NCI-H1417 treated with DMSO at 0.1 percent for 48 hours (cell line): ENCODE measurements at regions not wholly inside any gene's neighbourhood (a gene's known extent, or its start where the extent isn't known, plus 50 kb on each side); places are given as distances from the start of the nearest gene placed in this dataset.
"Not testable (repeated sequence)": the region's sequence is repeated elsewhere in the genome, so short reads cannot be mapped to it uniquely, and the experiment has no call there.

Experiments used
- DNase-seq: peaks from one replicate; lab custom pipeline; 2025; lab: John Stamatoyannopoulos, UW

- no peak for DNase-seq
Measured at GRCh38 chr1:244322791-244323521, 128.8 kb downstream of the ADSS2 start.

GRCh38 chr1:244324176-244324883 is 127.4 kb downstream of the ADSS2 start:
- DNase-seq, result no peak

GRCh38 chr1:244325056-244325758 is 126.5 kb downstream of the ADSS2 start:
- no peak for DNase-seq

GRCh38 chr1:244326757-244327156 is 125.0 kb downstream of the ADSS2 start:
- DNase-seq, result peak; percentile 36

GRCh38 chr1:244327533-244327932 is 124.2 kb downstream of the ADSS2 start:
- no peak for DNase-seq

- DNase-seq, result no peak
Measured at GRCh38 chr1:244328476-244328875, 123.2 kb downstream of the ADSS2 start.

GRCh38 chr1:244329591-244330317 is 122.0 kb downstream of the ADSS2 start:
- no peak for DNase-seq

- no peak for DNase-seq
Measured at GRCh38 chr1:244330318-244330625, 121.4 kb downstream of the ADSS2 start.

GRCh38 chr1:244332761-244333160 is 118.9 kb downstream of the ADSS2 start:
- DNase-seq, result not testable (repeated sequence)

- not testable (repeated sequence) for DNase-seq
Measured at GRCh38 chr1:244334315-244334714, 117.4 kb downstream of the ADSS2 start.

GRCh38 chr1:244334842-244335241 is 116.9 kb downstream of the ADSS2 start:
- DNase-seq, result not testable (repeated sequence)

- no peak for DNase-seq
Measured at GRCh38 chr1:244335456-244335855, 116.3 kb downstream of the ADSS2 start.

GRCh38 chr1:244336232-244336899 is 115.3 kb downstream of the ADSS2 start:
- no peak for DNase-seq

GRCh38 chr1:244337839-244338238 is 113.9 kb downstream of the ADSS2 start:
- no peak for DNase-seq

GRCh38 chr1:244339073-244339692 is 112.5 kb downstream of the ADSS2 start:
- no peak for DNase-seq

- no peak for DNase-seq
Measured at GRCh38 chr1:244339776-244340175, 111.9 kb downstream of the ADSS2 start.

GRCh38 chr1:244340396-244340795 is 111.3 kb downstream of the ADSS2 start:
- DNase-seq, result no peak

- peak; percentile 88 for DNase-seq
Measured at GRCh38 chr1:244341455-244342450, 110.0 kb downstream of the ADSS2 start.

GRCh38 chr1:244344001-244344400 is 107.7 kb downstream of the ADSS2 start:
- no peak for DNase-seq

- DNase-seq, result no peak
Measured at GRCh38 chr1:244346972-244347618, 104.6 kb downstream of the ADSS2 start.
